ENCODE measurements at regions not wholly inside any gene's neighbourhood (a gene's known extent, or its start where the extent isn't known, plus 50 kb on each side); places are given as distances from the start of the nearest gene placed in this dataset.
"Not testable (repeated sequence)": the region's sequence is repeated elsewhere in the genome, so short reads cannot be mapped to it uniquely, and the experiment has no call there.

DNA sequence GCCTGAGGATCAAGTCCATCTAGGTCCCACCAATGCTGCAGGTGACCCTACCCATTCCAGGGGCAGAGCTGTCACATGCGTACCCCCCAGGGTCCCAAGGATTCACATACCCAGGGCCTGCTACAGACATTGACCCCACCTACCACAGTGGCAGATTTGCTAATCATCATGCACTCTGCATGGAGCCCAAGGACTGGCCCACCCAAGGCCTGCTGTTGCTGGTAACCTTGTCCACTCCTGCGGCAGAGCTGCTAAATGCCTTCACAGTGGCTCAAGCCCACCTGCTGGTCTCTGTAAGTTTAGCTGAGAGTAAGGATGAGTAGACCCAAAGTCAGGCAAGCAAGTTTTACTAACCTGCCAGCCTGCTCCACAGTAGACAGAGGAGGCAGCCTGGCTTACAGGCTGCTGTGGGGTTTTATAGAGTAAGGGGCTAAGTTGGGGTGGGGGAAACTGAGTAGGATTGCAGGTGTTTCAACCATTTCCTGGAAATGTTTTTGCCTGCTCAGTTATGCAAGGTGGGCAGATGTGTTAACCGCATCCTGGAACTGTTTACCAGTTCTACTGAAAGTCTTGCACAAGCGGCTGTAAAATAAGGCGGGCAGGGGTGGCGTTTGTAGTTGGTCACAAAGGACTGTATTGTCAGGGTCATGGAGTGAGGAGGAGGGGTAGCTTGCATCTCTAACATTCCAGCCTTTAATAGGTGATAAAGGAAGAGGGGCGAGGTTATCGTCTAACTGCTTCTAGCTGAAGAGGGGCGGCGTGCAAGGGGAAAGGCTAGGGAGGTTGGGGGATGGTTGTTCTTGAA, 2163.5 kb upstream of the WWC1 start:
- WGBS (ENCODE audit: insufficient coverage, low coverage, low lambda C conversion rate, missing lambda C conversion rate) = 65% methylated on average over 6 of the region's 10 CpGs
- no peaks in the 10 kb centered on the region for H3K36me3 ChIP-seq
- H3K9me3 ChIP-seq = no peaks in the 10 kb centered on the region
- H3K4me1 ChIP-seq = no peaks in the 10 kb centered on the region
- no peak overlapping the region for H3K4me3 ChIP-seq
- TF ChIP-seq POLR2A (IDR thresholded peaks at IDR 0.05) (no peak), CTCF (IDR thresholded peaks at IDR 0.05) (no peak)
- intact Hi-C loops (cut with DNase I) = no loop called here
- no peaks in the 10 kb centered on the region for H3K27me3 ChIP-seq
- H3K27ac ChIP-seq = no peak overlapping the region
- DNase-seq (no peak), ATAC-seq (no peak)

GRCh38 chr5:166145107-166145506, 2146.3 kb upstream of the WWC1 start:
- H3K4me1 ChIP-seq; intact Hi-C loops (cut with DNase I): not testable (repeated sequence)
- WGBS (ENCODE audit: insufficient coverage, low coverage, low lambda C conversion rate, missing lambda C conversion rate) = 82% methylated on average over 7 of the region's 17 CpGs

GRCh38 chr5:166163996-166164610, 2127.3 kb upstream of the WWC1 start:
- DNase-seq (no peak), ATAC-seq (no peak)
- Histone ChIP-seq H3K4me3 (no peak overlapping the region), H3K27ac (no peak overlapping the region), H3K9me3 (no peaks in the 10 kb centered on the region), H3K4me1 (no peaks in the 10 kb centered on the region), H3K27me3 (no peaks in the 10 kb centered on the region), H3K36me3 (no peaks in the 10 kb centered on the region)
- intact Hi-C loops (cut with DNase I) = no loop called here
- 38% methylated on average over 3 of the region's 3 CpGs for WGBS (ENCODE audit: insufficient coverage, low coverage, low lambda C conversion rate, missing lambda C conversion rate)
- TF ChIP-seq CTCF (IDR thresholded peaks at IDR 0.05) = no peak
- no peak for TF ChIP-seq POLR2A (IDR thresholded peaks at IDR 0.05)

More at GRCh38 chr5:166145107-166145506, 2146.3 kb upstream of the WWC1 start:
- not testable (repeated sequence) for H3K36me3 ChIP-seq, DNase-seq, H3K27ac ChIP-seq, ATAC-seq, H3K4me3 ChIP-seq, H3K27me3 ChIP-seq, H3K9me3 ChIP-seq

DNA sequence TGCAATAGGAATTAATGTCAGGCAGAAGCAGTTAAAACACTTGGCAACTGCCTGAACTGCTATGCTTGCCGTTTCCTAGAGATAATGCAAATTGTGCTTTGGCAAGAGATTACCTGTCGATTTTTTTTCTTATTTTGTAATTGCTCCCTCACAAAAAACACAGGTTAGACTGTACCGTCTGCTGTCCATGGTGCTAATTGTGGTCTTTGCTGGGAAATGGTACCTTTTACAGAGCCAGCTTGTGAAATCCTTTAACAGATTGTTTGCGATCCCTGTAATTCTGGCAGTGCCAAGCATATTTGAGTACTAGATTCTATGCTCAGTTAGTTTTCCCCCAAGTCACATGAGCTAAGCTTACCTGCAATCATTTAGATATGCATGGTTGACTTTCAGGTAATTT, 2125.8 kb upstream of the WWC1 start:
- Histone ChIP-seq H3K27ac (no peak overlapping the region), H3K27me3 (no peaks in the 10 kb centered on the region), H3K36me3 (no peaks in the 10 kb centered on the region), H3K4me1 (no peaks in the 10 kb centered on the region), H3K9me3 (no peaks in the 10 kb centered on the region), H3K4me3 (no peak overlapping the region)
- 28% methylated on average over 4 of the region's 4 CpGs for WGBS (ENCODE audit: insufficient coverage, low coverage, low lambda C conversion rate, missing lambda C conversion rate)
- TF ChIP-seq CTCF (IDR thresholded peaks at IDR 0.05) (no peak), POLR2A (IDR thresholded peaks at IDR 0.05) (no peak)
- DNase-seq = no peak
- ATAC-seq = no peak
- intact Hi-C loops (cut with DNase I) = no loop called here

- 45% methylated on average over 5 of the region's 5 CpGs for WGBS (ENCODE audit: insufficient coverage, low coverage, low lambda C conversion rate, missing lambda C conversion rate)
- H3K36me3 ChIP-seq = no peaks in the 10 kb centered on the region
- ATAC-seq = no peak
- TF ChIP-seq POLR2A (IDR thresholded peaks at IDR 0.05) = no peak
- TF ChIP-seq CTCF (IDR thresholded peaks at IDR 0.05) = no peak
- no peaks in the 10 kb centered on the region for H3K27me3 ChIP-seq
- no peak for DNase-seq
- H3K4me3 ChIP-seq = no peak overlapping the region
- intact Hi-C loops (cut with DNase I) = no loop called here
- no peaks in the 10 kb centered on the region for H3K9me3 ChIP-seq
- no peaks in the 10 kb centered on the region for H3K4me1 ChIP-seq
- no peak overlapping the region for H3K27ac ChIP-seq
These were observed 2125.4 kb upstream of the WWC1 start for GRCh38 chr5:166166071-166166470.
